Right lung (tissue), 2 donors: ENCODE measurements at regions not wholly inside any gene's neighbourhood (a gene's known extent, or its start where the extent isn't known, plus 50 kb on each side); places are given as distances from the start of the nearest gene placed in this dataset.

Experiments used
- DNase-seq, 2 donors: peaks; one replicate each; pipeline ENCODE4 v3.0.0-alpha.2; 2013

- no peak for DNase-seq
Observed at GRCh38 chr3:72204452-72204851, 419.5 kb upstream of the PROK2 start.

GRCh38 chr3:72203613-72204349, 418.8 kb upstream of the PROK2 start:
- DNase-seq: no peak

GRCh38 chr3:72203105-72203504, 418.2 kb upstream of the PROK2 start:
- DNase-seq: no peak

GRCh38 chr3:72200332-72200731, 415.4 kb upstream of the PROK2 start:
- DNase-seq: no peak

GRCh38 chr3:72199530-72199929, 414.6 kb upstream of the PROK2 start:
- DNase-seq: no peak

GRCh38 chr3:72196377-72196929, 411.5 kb upstream of the PROK2 start:
- DNase-seq: no peak

- DNase-seq: no peak
Observed at GRCh38 chr3:72195895-72196294, 410.9 kb upstream of the PROK2 start.

- no peak for DNase-seq
Observed at GRCh38 chr3:72194458-72194857, 409.5 kb upstream of the PROK2 start.

GRCh38 chr3:72193771-72194430, 409.0 kb upstream of the PROK2 start:
- no peak for DNase-seq

- DNase-seq: no peak
Observed at GRCh38 chr3:72192572-72192971, 407.6 kb upstream of the PROK2 start.

GRCh38 chr3:72191209-72191960, 406.4 kb upstream of the PROK2 start:
- no peak for DNase-seq

- DNase-seq: no peak
Observed at GRCh38 chr3:72190050-72190449, 405.1 kb upstream of the PROK2 start.

- DNase-seq: no peak
Observed at GRCh38 chr3:72189339-72189738, 404.4 kb upstream of the PROK2 start.

GRCh38 chr3:72188536-72188935, 403.6 kb upstream of the PROK2 start:
- no peak for DNase-seq

GRCh38 chr3:72187131-72187530, 402.2 kb upstream of the PROK2 start:
- no peak for DNase-seq

- no peak for DNase-seq
Observed at GRCh38 chr3:72186400-72186855, 401.5 kb upstream of the PROK2 start.

- DNase-seq: no peak
Observed at GRCh38 chr3:72185549-72186399, 400.8 kb upstream of the PROK2 start.

- DNase-seq: no peak
Observed at GRCh38 chr3:72183489-72183888, 398.5 kb upstream of the PROK2 start.

GRCh38 chr3:72182206-72182605, 397.3 kb upstream of the PROK2 start:
- DNase-seq: no peak

GRCh38 chr3:72181251-72181650, 396.3 kb upstream of the PROK2 start:
- no peak for DNase-seq

- DNase-seq: no peak
Observed at GRCh38 chr3:72180405-72180804, 395.5 kb upstream of the PROK2 start.

- DNase-seq: no peak
Observed at GRCh38 chr3:72179107-72179464, 394.1 kb upstream of the PROK2 start.
